Kidney epithelial cell (primary cell): ENCODE measurements at regions not wholly inside any gene's neighbourhood (a gene's known extent, or its start where the extent isn't known, plus 50 kb on each side); places are given as distances from the start of the nearest gene placed in this dataset.

Source experiments
- DNase-seq: peaks from one replicate; pipeline ENCODE4 v3.0.0-alpha.2; 2010; ENCODE audit warnings: low read depth
- H3K27me3 ChIP-seq: 2 replicates; pipeline ENCODE4 v1.6.0; 2011; ENCODE audit warnings: low read length; ENCODE audit not compliant: control insufficient read depth, insufficient read depth
- H3K36me3 ChIP-seq: 2 replicates; pipeline ENCODE4 v1.5.1; 2011; ENCODE audit warnings: low read length; ENCODE audit not compliant: control insufficient read depth, insufficient read depth
- H3K4me3 ChIP-seq: 2 replicates; pipeline ENCODE4 v1.5.1; 2011; ENCODE audit warnings: low read depth, mild to moderate bottlenecking, control low read depth, low read length
- TF ChIP-seq, protein P1 (sequence below): IDR thresholded peaks from 2 replicates; pipeline ENCODE4 v1.5.1; 2011; ENCODE audit warnings: mild to moderate bottlenecking, moderate library complexity, low read length, control low read depth, inconsistent platforms; ENCODE audit not compliant: insufficient read depth, poor library complexity, severe bottlenecking

DNA sequence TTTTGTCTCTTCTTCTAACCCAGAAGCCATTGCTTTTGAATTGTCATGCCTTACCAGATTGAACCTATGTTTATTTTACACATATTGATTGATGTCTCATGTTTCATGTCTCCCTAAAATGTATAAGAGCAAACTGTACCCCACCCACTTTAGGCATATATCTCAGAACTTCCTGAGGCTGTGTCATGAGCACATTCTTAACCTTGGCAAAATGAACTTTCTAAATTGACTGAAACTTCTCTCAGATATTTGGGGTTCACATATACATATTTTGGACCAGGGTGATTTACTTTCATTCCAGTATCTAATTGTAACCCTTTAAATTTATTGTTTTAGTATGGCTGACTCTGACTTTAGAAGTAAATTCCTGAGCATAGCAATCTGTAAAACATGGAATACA is 723.9 kb upstream of the PCDH20 start:
- DNase-seq = no peak
- no peaks in the 10 kb centered on the region for H3K36me3 ChIP-seq
- no peaks in the 10 kb centered on the region for H3K27me3 ChIP-seq
- TF ChIP-seq, protein P1, sequence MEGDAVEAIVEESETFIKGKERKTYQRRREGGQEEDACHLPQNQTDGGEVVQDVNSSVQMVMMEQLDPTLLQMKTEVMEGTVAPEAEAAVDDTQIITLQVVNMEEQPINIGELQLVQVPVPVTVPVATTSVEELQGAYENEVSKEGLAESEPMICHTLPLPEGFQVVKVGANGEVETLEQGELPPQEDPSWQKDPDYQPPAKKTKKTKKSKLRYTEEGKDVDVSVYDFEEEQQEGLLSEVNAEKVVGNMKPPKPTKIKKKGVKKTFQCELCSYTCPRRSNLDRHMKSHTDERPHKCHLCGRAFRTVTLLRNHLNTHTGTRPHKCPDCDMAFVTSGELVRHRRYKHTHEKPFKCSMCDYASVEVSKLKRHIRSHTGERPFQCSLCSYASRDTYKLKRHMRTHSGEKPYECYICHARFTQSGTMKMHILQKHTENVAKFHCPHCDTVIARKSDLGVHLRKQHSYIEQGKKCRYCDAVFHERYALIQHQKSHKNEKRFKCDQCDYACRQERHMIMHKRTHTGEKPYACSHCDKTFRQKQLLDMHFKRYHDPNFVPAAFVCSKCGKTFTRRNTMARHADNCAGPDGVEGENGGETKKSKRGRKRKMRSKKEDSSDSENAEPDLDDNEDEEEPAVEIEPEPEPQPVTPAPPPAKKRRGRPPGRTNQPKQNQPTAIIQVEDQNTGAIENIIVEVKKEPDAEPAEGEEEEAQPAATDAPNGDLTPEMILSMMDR = no peak
- H3K4me3 ChIP-seq = no peak overlapping the region

DNA sequence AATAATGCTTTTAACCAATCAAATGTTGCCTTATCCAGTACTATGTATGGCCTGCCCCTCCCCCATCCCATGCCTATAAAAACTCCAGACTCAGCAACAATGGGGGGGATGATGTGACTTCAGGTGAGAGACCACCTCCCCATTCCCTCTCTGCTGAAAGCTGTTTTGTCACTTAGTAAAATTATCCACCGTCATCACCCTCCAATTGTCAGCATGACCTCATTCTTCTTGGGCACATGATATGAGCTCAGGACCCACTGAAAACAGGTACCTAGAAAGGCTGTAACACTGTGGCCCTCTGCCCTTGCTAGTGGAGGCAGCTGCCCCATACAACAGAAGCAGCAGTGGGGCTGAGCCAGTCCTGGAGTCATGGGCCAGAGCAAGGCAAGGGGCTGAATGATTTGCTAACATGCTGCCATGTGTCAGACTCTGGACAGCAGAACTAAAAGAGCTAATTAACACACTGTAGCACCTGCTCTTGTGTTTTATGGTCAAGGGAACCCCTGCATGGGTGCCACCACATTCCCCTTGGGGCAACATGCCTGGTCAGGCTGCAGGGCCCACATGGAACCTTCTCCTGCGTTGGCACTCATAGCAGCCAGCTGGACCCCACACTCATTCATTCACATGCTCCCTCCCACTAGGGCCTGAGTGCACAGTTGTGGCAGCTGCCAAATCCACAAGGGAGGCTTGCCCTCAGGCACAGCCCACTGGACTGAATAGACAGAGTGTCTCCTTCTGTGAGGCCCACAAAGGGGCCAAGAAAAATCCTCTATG is 722.2 kb upstream of the PCDH20 start:
- TF ChIP-seq, protein P1 = no peak
- DNase-seq = no peak
- Histone ChIP-seq H3K36me3 (no peaks in the 10 kb centered on the region), H3K4me3 (no peak overlapping the region), H3K27me3 (no peaks in the 10 kb centered on the region)

DNA sequence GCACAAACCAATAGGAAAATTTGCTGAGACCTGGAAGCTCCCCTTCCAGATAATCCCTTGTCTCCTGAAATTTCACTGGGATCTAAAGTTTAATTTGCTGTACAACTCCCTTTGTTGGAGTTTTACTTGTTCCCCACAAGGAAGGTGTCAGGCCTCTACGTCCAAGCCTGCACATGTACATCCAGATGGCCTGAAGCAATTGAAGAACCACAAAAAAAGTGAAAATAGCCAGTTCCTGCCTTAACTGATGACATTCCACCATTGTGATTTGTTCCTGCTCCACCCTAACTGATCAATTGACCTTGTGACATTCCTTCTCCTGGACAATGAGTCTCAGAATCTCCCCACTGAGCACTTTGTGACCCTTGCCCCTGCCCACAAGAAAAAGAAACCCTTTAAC is 716.0 kb upstream of the PCDH20 start:
- Histone ChIP-seq H3K4me3 (no peak overlapping the region), H3K27me3 (no peaks in the 10 kb centered on the region), H3K36me3 (no peaks in the 10 kb centered on the region)
- no peak for DNase-seq
- TF ChIP-seq, protein P1 = no peak

DNA sequence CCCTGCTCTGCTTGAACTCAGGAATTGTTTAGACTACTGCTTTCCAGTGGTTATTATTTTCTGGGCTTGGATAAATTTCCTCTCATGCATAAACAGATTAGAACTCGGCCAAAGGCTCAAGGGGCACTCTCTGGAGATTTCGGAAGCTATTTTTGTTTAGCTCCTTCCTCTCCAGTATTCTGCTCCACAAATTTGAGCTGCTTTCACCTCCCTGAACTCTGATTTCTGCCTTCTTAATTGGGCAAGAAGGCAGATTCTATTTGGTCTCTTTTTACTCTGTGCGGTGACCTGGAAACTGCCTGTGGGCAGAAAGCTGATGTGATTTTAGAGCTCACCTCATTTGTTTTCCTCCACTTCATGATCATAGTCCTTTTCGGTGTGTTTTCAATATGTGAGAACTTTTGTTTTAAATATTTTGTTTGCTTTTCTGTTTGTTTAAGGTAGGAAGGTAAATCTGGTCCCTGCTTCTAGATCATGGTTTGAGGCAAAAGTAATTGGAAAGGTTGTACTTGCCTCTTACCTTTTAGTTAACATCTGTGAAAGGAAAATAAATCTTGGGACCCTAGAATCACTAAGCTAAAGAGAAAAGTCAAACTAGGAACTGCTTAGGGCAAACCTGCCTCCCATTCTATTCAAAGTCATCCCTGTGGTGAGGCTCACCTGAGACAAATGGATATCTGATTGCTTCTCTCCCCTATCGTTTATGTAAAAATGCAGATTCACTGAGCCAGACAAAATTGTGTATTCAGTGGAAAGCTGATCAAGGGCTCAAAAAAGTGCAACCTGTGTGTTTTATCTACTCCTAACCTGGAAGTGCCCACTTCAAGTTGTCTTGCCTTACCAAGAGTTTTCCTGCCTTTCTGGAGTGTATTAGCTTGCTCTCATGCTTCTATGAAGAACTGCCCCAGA is 714.7 kb upstream of the PCDH20 start:
- DNase-seq = no peak
- no peaks in the 10 kb centered on the region for H3K36me3 ChIP-seq
- H3K27me3 ChIP-seq = no peaks in the 10 kb centered on the region
- H3K4me3 ChIP-seq = no peak overlapping the region
- TF ChIP-seq, protein P1 = no peak

DNA sequence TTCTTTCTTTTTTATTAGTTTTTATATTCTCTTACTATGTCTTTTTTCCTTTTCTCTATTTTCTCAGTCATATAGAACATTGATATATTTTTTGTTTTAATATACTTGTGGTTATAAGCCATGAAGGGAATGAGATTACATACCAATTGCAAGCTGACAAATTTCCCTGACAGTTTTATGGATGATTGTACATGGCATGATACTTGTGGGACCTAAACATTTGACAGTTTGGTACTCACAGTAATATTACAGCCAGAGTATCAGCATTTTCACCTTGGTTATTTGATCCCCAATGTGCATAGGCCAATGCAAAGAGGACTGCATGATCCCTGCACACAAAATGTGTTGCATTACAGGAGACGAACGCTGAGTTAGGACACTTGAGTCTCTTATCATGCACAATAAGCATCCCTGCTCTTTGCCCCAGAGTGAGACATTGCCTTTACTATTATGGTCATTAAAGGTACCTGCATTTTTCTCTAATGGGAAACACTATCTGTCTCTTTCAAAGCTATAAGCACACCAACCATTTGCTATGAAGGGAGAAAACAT is 713.4 kb upstream of the PCDH20 start:
- Histone ChIP-seq H3K27me3 (no peaks in the 10 kb centered on the region), H3K4me3 (no peak overlapping the region), H3K36me3 (no peaks in the 10 kb centered on the region)
- TF ChIP-seq, protein P1 = no peak
- DNase-seq = no peak
